ENCODE measurements at regions not wholly inside any gene's neighbourhood (a gene's known extent, or its start where the extent isn't known, plus 50 kb on each side); places are given as distances from the start of the nearest gene placed in this dataset.

DNA sequence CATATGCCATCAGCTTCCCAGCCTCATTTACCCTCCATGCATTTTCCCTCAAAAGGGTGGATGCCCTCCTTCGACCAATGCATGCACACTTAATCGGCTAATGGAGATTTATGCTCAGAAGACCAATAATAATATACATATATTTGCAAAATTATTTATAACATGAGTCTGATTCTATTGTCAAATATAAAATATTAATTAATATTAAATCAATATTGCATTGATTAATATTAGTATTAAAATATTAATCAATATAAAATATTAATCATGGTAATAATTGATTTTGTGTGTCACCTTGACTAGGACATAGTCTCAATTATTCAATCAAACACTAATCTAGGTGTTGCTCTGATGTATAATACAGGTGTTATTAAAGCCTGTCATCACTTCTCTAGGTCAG is 1282.5 kb downstream of the TMEM121 start:
- no peak for ATAC-seq
- TF ChIP-seq, protein P1, sequence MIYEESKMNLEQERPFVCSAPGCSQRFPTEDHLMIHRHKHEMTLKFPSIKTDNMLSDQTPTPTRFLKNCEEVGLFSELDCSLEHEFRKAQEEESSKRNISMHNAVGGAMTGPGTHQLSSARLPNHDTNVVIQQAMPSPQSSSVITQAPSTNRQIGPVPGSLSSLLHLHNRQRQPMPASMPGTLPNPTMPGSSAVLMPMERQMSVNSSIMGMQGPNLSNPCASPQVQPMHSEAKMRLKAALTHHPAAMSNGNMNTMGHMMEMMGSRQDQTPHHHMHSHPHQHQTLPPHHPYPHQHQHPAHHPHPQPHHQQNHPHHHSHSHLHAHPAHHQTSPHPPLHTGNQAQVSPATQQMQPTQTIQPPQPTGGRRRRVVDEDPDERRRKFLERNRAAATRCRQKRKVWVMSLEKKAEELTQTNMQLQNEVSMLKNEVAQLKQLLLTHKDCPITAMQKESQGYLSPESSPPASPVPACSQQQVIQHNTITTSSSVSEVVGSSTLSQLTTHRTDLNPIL (CRISPR knock-in tag; IDR thresholded peaks at IDR 0.05; ENCODE audit: low read depth), result no peak
- TF ChIP-seq RARB (CRISPR knock-in tag; IDR thresholded peaks at IDR 0.05), result no peak
- TF ChIP-seq, protein P2, sequence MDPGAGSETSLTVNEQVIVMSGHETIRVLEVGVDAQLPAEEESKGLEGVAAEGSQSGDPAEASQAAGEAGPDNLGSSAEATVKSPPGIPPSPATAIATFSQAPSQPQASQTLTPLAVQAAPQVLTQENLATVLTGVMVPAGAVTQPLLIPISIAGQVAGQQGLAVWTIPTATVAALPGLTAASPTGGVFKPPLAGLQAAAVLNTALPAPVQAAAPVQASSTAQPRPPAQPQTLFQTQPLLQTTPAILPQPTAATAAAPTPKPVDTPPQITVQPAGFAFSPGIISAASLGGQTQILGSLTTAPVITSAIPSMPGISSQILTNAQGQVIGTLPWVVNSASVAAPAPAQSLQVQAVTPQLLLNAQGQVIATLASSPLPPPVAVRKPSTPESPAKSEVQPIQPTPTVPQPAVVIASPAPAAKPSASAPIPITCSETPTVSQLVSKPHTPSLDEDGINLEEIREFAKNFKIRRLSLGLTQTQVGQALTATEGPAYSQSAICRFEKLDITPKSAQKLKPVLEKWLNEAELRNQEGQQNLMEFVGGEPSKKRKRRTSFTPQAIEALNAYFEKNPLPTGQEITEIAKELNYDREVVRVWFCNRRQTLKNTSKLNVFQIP (CRISPR knock-in tag; IDR thresholded peaks at IDR 0.05; ENCODE audit: borderline replicate concordance, low read depth), result no peak
- TF ChIP-seq ZFP30 (CRISPR knock-in tag; IDR thresholded peaks at IDR 0.05), result no peak
- no peak for TF ChIP-seq SNAI2 (CRISPR knock-in tag; IDR thresholded peaks at IDR 0.05)
- TF ChIP-seq OSR1 (CRISPR knock-in tag; IDR thresholded peaks at IDR 0.05), result no peak
- TF ChIP-seq, protein P3, sequence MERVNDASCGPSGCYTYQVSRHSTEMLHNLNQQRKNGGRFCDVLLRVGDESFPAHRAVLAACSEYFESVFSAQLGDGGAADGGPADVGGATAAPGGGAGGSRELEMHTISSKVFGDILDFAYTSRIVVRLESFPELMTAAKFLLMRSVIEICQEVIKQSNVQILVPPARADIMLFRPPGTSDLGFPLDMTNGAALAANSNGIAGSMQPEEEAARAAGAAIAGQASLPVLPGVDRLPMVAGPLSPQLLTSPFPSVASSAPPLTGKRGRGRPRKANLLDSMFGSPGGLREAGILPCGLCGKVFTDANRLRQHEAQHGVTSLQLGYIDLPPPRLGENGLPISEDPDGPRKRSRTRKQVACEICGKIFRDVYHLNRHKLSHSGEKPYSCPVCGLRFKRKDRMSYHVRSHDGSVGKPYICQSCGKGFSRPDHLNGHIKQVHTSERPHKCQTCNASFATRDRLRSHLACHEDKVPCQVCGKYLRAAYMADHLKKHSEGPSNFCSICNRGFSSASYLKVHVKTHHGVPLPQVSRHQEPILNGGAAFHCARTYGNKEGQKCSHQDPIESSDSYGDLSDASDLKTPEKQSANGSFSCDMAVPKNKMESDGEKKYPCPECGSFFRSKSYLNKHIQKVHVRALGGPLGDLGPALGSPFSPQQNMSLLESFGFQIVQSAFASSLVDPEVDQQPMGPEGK (CRISPR knock-in tag; IDR thresholded peaks at IDR 0.05; ENCODE audit: borderline replicate concordance), result no peak
- no peak for TF ChIP-seq ESRRG (CRISPR knock-in tag; IDR thresholded peaks at IDR 0.05)
- no peak for TF ChIP-seq GLIS3 (CRISPR knock-in tag; IDR thresholded peaks at IDR 0.05)
- TF ChIP-seq ZC3H10 (CRISPR knock-in tag; IDR thresholded peaks at IDR 0.05), result no peak
- no peak for TF ChIP-seq ZNF8 (CRISPR knock-in tag; IDR thresholded peaks at IDR 0.05)
- TF ChIP-seq, protein P4, sequence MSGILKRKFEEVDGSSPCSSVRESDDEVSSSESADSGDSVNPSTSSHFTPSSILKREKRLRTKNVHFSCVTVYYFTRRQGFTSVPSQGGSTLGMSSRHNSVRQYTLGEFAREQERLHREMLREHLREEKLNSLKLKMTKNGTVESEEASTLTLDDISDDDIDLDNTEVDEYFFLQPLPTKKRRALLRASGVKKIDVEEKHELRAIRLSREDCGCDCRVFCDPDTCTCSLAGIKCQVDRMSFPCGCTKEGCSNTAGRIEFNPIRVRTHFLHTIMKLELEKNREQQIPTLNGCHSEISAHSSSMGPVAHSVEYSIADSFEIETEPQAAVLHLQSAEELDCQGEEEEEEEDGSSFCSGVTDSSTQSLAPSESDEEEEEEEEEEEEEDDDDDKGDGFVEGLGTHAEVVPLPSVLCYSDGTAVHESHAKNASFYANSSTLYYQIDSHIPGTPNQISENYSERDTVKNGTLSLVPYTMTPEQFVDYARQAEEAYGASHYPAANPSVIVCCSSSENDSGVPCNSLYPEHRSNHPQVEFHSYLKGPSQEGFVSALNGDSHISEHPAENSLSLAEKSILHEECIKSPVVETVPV (CRISPR knock-in tag; IDR thresholded peaks at IDR 0.05), result no peak
- no peak for TF ChIP-seq PPARA (CRISPR knock-in tag; IDR thresholded peaks at IDR 0.05; ENCODE audit: borderline replicate concordance)
- TF ChIP-seq ZNF70 (CRISPR knock-in tag; IDR thresholded peaks at IDR 0.05), result no peak
- no peak for TF ChIP-seq TOX (CRISPR knock-in tag; IDR thresholded peaks at IDR 0.05; ENCODE audit: borderline replicate concordance)

DNA sequence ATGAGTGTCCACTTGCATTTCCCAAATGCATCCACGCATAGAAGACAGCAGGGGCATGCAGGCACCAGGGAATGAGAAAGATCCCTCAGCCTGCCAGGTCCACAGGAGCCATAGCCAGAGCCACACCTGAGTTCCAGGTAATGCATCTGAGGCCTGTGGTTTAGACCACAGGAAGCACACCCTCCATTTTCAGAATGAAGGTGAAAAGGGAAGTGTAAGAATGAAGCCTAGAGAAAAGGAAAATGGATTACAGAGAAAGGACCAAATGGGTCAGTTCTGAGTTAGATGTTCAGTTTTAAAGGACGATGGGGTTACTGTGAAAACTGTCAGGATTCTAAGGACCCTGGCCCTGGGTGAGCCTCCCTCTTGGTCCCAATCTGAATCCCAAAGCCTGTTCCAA is 1283.2 kb downstream of the TMEM121 start:
- no peak for TF ChIP-seq SNAI2 (CRISPR knock-in tag; IDR thresholded peaks at IDR 0.05)
- TF ChIP-seq GLIS3 (CRISPR knock-in tag; IDR thresholded peaks at IDR 0.05), result no peak
- TF ChIP-seq, protein P4 (CRISPR knock-in tag; IDR thresholded peaks at IDR 0.05), result no peak
- no peak for TF ChIP-seq ZC3H10 (CRISPR knock-in tag; IDR thresholded peaks at IDR 0.05)
- TF ChIP-seq ESRRG (CRISPR knock-in tag; IDR thresholded peaks at IDR 0.05), result no peak
- TF ChIP-seq, protein P5, sequence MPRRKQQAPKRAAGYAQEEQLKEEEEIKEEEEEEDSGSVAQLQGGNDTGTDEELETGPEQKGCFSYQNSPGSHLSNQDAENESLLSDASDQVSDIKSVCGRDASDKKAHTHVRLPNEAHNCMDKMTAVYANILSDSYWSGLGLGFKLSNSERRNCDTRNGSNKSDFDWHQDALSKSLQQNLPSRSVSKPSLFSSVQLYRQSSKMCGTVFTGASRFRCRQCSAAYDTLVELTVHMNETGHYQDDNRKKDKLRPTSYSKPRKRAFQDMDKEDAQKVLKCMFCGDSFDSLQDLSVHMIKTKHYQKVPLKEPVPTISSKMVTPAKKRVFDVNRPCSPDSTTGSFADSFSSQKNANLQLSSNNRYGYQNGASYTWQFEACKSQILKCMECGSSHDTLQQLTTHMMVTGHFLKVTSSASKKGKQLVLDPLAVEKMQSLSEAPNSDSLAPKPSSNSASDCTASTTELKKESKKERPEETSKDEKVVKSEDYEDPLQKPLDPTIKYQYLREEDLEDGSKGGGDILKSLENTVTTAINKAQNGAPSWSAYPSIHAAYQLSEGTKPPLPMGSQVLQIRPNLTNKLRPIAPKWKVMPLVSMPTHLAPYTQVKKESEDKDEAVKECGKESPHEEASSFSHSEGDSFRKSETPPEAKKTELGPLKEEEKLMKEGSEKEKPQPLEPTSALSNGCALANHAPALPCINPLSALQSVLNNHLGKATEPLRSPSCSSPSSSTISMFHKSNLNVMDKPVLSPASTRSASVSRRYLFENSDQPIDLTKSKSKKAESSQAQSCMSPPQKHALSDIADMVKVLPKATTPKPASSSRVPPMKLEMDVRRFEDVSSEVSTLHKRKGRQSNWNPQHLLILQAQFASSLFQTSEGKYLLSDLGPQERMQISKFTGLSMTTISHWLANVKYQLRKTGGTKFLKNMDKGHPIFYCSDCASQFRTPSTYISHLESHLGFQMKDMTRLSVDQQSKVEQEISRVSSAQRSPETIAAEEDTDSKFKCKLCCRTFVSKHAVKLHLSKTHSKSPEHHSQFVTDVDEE (CRISPR knock-in tag; IDR thresholded peaks at IDR 0.05), result no peak
- no peak for TF ChIP-seq ZNF565 (CRISPR knock-in tag; conservative IDR thresholded peaks at IDR 0.05; ENCODE audit: low read depth)
- no peak for TF ChIP-seq TCF4 (CRISPR knock-in tag; IDR thresholded peaks at IDR 0.05; ENCODE audit: borderline replicate concordance)
- TF ChIP-seq ZNF8 (CRISPR knock-in tag; IDR thresholded peaks at IDR 0.05), result no peak
- no peak for TF ChIP-seq RARB (CRISPR knock-in tag; IDR thresholded peaks at IDR 0.05)
- TF ChIP-seq, protein P2 (CRISPR knock-in tag; IDR thresholded peaks at IDR 0.05; ENCODE audit: borderline replicate concordance, low read depth), result no peak
- TF ChIP-seq ZFP30 (CRISPR knock-in tag; IDR thresholded peaks at IDR 0.05), result no peak
- TF ChIP-seq, protein P3 (CRISPR knock-in tag; IDR thresholded peaks at IDR 0.05; ENCODE audit: borderline replicate concordance), result no peak
- TF ChIP-seq PPARA (CRISPR knock-in tag; IDR thresholded peaks at IDR 0.05; ENCODE audit: borderline replicate concordance), result no peak
- no peak for TF ChIP-seq ZFP3 (CRISPR knock-in tag; IDR thresholded peaks at IDR 0.05)
- TF ChIP-seq BACH2 (CRISPR knock-in tag; IDR thresholded peaks at IDR 0.05; ENCODE audit: borderline replicate concordance), result no peak
- no peak for ATAC-seq

DNA sequence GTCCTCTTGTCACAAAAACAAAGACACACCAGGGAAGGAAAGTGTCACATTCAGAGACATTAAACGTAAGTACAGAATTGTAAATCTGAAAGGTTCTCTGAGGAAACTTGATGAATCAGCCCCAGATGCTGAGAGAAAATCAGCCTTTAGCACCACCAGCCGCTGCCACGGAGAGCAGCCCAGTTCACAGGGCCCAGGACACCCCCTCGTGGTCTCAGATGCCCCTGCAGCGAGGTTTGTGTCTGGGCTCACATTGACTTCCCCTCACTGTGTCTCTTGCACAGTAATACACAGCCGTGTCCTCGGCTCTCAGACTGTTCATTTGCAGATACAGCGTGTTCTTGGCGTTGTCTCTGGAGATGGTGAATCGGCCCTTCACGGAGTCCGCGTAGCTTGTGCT is 1283.8 kb downstream of the TMEM121 start:
- ATAC-seq, result peak; percentile 85
